ENCODE measurements at regions not wholly inside any gene's neighbourhood (a gene's known extent, or its start where the extent isn't known, plus 50 kb on each side); places are given as distances from the start of the nearest gene placed in this dataset.

DNA sequence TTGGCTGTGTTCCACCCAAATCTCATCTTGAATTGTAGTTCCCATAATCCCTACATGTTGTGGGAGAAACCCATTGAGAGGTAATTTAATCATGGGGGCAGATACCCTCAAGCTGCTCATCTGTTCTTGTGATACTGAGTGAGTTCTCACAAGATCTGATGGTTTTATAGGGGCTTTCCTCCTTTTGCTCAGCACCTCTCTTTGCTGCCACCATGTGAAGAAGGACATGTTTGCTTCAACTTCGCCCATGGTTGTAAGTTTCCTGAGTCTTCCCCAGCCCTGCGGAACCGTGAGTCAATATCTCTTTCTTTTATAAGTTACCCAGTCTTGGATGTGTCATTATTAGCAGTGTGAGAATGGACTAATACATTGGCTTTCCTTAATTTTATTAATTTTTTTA lies 527.8 kb downstream of the MDFIC start:
- DNase-seq = no peak

DNA sequence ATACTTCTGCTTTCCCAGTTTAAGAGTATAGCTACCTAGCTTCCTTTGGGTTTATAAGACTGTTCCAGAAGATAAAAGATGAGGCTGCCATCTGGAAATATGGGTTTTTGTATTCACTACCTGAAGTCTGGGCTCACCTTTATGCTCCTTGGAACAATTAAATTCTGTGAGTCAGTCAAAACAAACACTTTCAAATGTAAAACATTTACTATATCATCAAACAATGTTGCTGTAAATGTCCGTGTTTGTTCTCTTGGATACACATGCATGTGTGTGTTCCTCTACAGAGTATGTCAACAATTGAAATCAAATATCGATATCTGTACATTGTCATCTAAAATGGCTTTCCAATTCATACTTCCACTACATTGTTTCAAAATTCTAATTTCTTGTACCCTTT lies 525.6 kb downstream of the MDFIC start:
- DNase-seq = no peak

DNA sequence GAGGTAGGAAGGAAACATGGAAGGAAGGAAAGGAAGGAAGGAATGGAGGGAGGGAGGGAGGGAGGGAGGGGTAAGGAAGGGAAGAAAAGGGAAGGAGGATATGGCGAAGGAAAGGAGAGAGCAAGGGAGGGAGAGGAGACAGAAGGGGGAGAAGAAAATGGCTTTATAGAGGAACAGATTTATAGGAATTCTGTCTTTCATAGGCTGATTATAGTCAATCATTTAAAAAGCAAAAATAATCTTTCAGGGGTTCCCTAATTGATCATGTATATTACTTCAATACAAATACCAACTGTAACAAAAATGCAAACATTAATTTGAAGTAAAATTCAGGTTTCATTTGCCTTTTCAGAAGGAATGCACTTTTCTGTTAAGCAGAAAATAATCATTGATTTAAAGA lies 519.1 kb downstream of the MDFIC start:
- no peak for DNase-seq

DNA sequence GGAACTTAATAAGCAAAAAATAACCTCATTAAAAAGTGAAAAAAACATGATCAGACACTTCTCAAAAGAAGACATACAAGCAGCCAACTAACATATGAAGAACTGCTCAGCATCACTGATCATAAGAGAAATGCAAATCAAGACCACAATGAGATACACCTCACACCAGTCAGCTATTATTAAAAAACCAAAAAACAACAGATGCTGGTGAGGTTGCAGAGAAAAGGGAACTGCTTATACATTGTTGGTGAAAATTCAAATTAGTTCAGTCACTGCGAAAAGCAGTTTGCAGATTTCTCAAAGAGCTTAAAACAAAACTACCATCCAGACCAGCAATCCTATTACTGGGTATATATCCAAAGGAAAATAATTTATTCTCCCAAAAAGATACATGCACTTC lies 513.3 kb downstream of the MDFIC start:
- no peak for DNase-seq

DNA sequence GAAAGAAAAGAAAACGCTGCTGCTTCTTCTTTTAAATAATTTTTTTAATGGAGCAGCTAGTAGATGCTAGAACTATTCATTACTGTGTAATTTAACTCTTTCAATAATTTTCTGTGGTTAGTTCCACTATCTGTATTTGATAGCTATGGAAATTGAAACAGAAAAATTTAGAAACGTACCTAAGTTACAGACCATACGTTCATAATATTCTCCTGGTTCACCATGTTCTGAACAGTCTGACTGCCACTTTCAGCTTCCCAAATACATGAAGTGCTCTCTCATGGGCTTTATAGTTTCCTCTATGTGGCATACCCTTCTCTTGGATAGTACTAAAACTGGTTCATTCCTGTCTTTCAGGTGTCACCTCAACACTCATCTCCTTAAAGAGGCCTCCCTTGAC lies 508.0 kb downstream of the MDFIC start:
- DNase-seq = no peak

DNA sequence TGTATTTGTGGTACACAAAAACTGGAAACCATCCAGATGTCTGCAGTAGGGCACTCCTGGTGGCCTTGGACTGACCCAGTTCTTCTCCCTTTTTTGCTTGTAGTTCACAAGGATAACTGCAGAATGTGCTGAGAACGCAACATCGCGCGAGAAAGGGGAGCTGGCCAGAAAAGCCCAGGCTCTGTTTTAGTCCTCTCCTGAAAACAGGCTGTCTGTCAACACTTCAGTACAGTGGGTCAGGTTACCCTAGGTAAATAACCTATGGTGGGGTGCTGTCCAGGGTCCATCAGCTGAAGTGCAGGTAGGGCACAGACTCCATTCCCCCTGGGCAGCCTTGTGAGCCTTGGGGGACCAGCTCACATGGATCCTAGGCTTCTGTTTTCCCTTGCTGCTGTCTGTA lies 495.8 kb downstream of the MDFIC start:
- no peak for DNase-seq

DNA sequence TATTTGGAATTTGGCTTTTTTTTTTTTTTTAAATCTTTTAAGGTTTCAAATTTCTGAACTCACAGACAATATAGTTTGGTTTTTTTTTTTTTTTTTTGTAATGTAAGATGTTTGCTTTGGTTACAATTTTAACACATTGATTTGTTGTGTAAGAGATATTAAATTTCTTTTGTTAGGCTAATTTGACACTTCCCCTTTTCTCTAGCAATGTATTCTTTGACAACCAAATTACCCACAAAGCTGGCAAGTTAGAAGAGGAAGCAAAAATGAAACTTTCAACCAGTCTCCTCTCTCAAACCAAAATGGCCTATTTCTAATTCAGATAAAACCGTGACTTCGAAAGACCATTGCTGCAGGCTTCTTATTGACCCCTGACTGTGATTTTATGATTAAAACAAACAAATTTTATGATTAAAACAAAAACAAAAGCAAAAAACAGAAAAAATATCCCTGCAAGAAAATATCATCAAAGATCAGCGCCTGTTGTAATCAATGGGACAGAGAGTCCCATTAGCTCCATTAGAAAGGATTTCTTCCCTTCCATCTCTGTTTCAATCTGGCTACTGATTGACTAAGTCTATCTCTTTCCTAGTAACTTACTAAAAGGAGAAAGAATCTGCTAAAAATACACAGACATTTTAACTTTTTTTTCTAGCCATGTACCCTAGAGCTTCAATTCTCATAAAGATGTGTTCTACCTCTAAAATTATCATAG lies 489.2 kb downstream of the MDFIC start:
- no peak for DNase-seq

DNA sequence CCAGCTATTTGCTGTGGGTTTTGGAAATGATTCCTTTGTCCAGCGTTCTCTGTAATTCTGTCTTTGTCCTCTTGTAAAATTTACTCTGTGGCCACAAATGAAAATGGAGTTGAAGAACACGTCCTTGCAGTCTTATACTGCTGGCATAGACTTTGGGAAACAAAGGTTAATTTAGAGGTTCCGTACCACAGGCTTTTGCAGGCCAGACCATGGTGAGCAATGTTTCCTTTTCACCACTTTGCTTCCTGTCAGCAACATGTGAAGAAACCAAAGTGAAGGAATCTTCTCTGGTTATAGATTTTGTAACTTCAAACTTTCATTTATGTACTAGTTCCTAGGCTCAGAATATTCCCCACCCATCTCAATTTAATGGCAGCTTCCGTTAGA lies 488.5 kb downstream of the MDFIC start:
- no peak for DNase-seq

DNA sequence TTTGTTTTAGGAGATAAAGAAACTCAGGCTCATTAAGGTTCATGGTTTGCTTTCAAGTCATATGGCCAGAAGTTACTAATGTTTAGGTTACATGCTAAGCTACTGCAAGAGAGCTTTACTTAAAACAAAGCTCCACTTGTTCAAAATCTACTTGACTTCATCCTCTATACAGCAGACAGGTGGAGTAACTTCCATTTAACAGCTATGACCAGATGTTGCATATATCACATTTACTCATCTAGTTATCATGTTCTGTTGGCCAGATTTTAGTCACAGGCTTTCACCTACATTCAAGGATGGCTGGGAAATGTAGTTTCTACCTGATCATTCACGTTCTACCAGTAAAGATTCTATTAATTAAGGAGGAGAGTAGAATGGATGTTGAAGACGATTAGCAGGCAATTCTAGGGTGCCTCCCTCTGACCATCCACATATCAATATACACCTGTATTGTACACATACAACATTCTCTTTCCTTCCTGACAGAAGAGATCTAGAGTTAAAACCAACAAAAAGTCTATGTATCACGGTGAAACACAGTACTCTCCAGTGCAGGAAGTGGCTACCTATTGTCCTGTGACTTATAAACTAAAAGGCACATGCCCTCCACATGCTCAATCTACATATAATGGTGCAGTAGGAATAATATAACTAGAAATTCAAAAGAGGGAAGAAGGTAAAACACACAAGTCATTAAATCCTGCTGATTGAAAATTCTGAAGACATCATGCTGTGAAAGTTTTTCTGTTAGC lies 488.0 kb downstream of the MDFIC start:
- no peak for DNase-seq

DNA sequence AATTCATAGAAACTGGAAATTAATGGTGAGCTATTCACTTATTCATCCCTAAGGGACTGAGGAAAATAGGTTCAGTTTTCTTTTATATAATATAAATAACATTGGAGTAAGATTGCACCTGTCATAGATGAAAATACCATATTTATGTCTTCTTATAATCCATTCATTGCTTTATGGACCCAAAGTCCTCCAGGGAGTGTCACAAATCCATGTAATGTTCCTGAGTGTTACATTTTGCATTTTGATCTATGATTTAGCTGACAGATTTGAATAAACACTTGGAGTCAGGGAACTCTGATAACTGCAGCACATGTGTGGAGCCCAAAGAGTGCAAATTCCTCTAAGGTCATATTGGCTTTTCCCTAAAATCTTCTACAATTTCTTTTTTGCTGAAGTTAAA lies 484.3 kb downstream of the MDFIC start:
- DNase-seq = no peak

DNA sequence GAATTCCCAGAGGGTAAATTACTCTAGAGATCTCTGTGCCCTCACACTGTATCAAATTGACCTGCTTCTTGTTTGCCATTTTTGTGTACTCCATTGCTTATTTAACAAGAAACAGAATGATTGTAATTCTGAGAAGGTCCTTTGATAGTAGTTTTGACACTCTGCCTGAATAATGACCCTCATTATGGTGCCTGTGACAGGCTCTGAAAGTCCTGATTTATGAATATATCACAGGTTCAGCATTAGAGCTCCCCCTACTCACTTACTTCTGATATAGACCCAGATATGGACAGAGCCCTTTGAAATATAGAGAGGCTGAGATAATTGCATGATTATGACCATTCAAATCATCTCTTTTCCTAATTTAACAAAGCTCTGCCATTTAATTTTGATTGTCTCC lies 465.2 kb downstream of the MDFIC start:
- DNase-seq = peak; percentile 69

DNA sequence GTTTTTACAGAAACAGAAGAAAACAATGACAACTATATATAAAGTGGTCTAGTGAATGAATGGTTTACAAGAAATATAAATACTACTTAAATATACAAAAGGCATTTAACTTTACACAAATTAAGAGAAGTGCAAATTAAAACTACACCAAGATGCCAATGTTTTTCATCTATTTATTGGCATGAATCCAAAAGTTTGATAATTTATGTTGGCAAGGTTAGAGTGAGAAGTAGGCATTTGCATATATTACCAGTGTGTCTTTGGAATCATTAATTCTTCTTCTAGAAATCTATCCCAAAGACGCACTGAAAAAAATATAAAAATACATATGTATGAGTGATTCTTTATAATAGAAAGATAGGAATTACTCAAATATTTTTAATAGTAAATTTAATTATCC lies 457.4 kb downstream of the MDFIC start:
- no peak for DNase-seq

DNA sequence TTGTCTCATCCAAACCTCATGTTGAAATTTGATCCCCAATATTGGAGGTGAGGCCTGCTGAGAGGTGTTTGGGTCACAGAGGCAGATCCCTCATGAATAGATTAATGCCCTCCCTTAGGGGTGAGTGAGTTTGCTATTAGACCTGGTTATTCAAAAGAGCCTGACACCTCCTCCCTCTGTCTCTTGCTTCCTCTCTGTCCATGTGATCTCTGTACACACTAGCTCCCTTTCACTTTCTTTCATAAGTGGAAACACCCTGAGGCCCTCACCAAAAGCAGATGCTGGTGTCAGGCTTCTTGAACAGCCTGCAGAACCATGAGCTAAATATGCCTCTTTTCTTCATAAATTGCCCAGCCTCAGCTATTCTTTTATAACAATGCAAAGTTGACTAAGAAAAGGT lies 447.1 kb downstream of the MDFIC start:
- no peak for DNase-seq

DNA sequence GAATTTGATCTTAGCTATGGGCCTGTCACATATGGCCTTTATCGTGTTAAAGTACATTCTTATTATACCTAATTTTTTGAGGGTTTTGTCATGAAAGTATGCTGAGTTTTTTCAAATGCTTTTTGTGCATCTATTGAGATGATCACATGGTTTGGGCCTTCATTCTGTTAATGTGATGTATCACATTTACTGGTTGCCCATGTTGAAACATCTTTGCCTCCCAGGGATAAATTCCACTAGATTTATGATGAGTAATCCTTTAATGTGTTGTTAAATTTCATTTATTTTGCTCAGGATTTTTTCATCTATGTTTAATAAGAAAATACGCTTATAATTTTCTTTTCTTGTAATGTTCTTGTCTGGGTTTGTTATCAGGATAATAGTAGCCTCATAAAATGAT lies 442.0 kb downstream of the MDFIC start:
- no peak for DNase-seq

DNA sequence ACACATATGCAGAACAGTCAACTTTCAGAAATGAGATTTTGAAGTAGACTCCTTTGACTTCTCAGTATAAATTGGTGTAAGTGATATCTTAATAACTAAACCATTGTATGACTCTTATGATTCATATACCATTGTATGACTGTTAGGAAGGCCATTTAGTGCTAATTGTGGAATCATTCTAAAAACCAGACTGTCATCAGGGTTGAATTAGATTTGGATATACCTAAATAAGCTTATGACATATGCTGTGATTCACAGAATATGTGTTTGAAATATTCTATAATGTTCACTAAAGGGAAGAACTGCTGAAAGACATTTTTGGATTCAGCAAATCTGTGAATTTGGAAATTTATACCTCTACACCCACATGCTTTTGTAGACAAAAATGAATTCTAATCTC lies 438.1 kb downstream of the MDFIC start:
- DNase-seq = no peak

DNA sequence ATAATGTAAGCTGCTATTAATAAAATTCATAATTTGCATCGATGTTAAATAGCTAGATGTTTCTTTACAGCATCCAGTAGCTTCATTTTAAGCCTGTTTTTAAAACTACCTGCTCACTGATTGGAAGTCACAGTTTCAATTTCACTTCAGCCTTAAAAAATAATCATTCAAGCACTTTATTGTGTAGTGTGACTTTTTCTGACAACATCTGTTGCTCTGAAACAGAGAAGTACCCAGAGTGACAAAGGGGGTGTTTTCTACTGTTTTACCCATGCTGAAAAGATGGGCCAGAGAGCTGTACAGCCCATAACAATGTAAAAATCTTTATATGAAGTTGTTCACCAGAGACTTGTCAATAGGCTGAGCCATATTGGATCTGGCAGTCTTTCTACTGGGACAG lies 437.2 kb downstream of the MDFIC start:
- DNase-seq = no peak

DNA sequence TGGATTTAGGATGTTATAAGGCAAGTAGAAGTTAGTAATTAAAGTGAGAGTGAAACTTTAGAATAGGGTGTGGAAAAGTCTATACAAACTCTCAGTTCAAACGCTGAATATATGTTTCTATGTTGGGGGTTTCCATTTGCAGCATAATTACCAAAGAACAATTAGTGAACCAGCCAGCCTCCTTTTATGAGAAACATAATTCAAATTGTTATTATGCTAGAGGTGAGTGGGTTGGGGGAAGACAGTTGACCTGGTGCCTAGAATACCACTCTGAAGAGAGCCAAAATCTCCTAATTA lies 435.8 kb downstream of the MDFIC start:
- DNase-seq = peak; percentile 52

DNA sequence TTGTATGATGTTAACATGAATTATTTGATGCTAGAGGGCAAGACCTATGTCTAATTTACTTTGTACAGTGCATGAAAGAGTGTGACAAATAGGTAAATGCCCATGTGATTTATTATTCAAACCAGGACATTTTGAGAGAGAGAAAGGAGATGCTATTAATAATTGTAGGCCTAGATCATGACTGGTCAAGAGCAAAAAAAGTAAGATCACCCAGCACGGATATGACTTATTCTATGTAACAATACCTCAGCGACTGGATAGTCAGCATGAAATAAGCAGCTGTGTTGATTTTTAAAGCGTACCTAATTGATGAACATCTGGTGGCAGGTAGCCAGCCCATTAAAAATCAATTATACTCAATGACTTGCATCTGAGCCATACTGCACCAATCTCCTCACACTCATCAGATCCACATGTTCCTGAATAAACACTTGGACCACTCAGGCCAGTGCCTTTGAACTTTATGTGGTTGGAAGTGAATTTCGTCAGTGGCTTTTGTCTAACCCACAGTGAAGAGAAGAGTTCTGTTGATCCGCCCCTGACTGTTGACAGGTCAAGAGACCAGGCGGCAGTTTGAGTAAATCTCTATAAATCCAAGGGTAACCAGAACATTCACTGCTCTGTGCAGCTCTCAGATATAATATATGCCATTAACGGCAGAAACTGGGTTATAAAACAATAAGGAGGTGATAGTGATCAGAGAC lies 435.3 kb downstream of the MDFIC start:
- peak; percentile 79 for DNase-seq

DNA sequence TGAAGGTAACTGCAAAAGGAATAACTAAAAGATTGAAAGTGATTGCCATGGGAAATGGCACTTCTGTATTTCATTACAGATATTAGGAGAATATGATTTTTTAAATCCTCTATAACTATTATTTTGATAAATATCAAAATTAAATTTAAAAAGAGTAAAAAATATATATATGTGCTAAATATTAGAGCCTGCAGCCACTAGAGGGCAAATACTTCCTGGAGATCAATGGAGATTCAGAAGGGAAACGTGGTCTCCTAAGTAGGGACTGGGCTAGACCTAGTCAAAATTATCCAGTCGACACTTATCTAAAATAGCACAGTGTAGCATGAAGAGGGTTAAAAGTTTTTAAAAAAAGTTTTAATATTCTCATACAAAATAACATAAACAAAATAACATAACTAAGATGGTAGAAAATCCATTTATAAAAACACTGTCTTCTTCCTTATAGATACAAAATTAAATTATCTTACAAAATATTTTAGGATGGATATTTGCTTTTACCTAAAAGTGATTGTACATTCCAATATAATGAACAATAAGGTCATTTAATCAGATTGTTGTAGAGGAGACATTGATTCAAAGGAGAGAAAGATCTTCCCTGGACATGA lies 434.3 kb downstream of the MDFIC start:
- DNase-seq = no peak

DNA sequence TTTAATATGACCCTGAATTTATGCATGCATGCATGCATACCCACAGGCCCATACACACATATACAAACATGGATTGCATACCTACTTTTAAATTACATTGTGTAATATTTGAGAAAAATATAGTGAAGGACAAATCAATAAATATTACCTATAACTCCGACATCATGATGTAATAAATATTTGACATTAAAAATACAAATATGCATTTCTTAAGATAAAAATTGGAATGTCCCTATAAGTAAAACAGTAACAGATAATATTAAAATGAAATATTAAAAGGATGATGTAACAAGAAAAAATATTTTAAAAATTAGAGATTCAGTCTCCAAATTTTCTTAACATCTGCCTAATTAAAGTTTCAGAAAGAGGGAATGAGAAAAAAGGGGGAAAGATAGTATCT lies 433.0 kb downstream of the MDFIC start:
- DNase-seq = no peak

DNA sequence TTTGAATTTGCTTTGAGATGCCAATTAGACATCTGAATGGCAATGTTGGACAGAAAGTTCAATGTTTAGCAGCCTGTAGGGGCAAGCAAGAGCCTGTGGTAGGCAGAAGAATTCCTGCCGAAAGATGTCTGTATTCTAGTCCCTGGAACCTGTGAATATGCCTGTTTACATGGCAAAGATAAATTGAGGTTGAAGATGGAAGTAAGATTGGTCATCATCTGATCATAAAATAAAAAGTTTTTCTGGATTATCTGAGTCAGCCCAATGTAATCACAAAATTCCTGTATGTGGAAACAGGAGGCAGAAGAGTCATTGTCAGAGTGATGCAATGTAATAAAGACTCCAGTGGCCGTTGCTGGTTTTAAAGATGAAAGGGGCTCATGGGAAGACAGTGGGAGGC lies 430.5 kb downstream of the MDFIC start:
- no peak for DNase-seq

DNA sequence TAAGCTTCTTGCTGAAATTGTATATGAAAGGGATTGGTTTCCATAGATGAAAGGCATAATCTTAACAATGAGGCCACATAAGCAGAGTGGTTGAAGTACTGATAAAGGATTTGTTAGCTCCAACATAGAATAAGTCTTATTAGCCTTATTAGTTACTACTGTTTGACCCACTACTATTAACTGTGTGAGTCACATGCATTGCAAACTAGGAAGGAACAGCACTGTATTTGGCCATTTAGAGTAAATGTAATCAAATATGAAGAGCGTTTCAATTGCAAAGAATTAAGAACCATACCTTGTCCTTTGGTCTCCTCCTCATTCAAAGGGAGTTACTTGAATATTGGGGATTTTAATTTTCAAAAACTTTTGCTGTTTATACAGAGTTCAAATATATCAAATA lies 428.9 kb downstream of the MDFIC start:
- no peak for DNase-seq

DNA sequence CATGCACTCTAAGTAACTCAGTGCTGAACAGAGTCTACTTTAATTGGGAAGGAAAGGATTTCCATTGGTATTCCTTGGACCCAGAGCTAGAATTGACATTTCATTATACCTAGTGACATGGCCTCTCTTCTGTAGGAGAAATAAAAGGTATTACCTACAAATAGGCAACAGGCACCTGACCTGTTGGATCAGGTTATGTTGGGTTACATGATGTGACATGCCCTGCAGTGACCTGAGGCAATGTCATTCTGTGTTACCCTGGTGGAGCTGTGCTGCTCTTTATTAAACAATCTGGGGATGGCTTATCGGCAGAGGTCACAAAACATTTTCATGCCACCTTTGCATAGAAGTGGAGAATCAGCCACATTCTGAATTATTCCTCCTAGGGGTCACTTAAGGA lies 427.7 kb downstream of the MDFIC start:
- DNase-seq = no peak

DNA sequence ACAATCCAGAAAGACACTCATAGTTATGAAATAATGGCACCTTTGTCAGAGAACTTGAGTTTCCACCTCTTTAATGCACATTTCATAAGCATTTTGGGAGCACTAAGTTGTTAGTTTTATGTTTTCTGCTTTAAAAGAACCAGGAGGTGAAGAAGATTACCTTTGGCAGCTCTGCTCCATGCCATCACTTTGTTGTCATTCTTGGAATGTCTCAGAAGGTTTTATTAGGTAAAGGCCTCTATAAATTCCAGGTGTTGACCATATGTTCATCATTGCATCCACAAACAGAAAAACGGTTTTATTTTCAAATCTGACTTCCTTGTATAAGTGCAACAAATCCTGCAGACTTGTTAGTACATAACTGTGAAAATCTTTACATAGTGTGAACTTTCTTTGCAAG lies 424.8 kb downstream of the MDFIC start:
- no peak for DNase-seq

All from NCI-H1105 treated with DMSO at 0.1 percent for 48 hours (cell line).